HG03039 (cell line): ENCODE measurements at regions not wholly inside any gene's neighbourhood (a gene's known extent, or its start where the extent isn't known, plus 50 kb on each side); places are given as distances from the start of the nearest gene placed in this dataset.
"Not testable (repeated sequence)": the region's sequence is repeated elsewhere in the genome, so short reads cannot be mapped to it uniquely, and the experiment has no call there.

Experiments
- ATAC-seq: cut with Tn5 transposase; IDR thresholded peaks from one replicate; pipeline ENCODE4 v1.9.1; 2021; ENCODE audit warnings: mild to moderate bottlenecking, moderate library complexity; ENCODE audit not compliant: unreplicated experiment

- ATAC-seq, result no peak
Measured at GRCh38 chr2:4900861-4901770, 791.1 kb upstream of the SOX11 start.

GRCh38 chr2:4903656-4904348 is 788.4 kb upstream of the SOX11 start:
- ATAC-seq, result no peak

- no peak for ATAC-seq
Measured at GRCh38 chr2:4908461-4908860, 783.7 kb upstream of the SOX11 start.

- ATAC-seq, result no peak
Measured at GRCh38 chr2:4909346-4910009, 782.7 kb upstream of the SOX11 start.

- ATAC-seq, result no peak
Measured at GRCh38 chr2:4914036-4914435, 778.1 kb upstream of the SOX11 start.

- ATAC-seq, result no peak
Measured at GRCh38 chr2:4914551-4914950, 777.6 kb upstream of the SOX11 start.

- no peak for ATAC-seq
Measured at GRCh38 chr2:4915357-4915756, 776.8 kb upstream of the SOX11 start.

GRCh38 chr2:4916094-4916493 is 776.1 kb upstream of the SOX11 start:
- no peak for ATAC-seq

- no peak for ATAC-seq
Measured at GRCh38 chr2:4930704-4931103, 761.5 kb upstream of the SOX11 start.

GRCh38 chr2:4931721-4932365 is 760.3 kb upstream of the SOX11 start:
- no peak for ATAC-seq

GRCh38 chr2:4935291-4935690 is 756.9 kb upstream of the SOX11 start:
- ATAC-seq, result not testable (repeated sequence)

GRCh38 chr2:4937550-4937949 is 754.6 kb upstream of the SOX11 start:
- no peak for ATAC-seq

GRCh38 chr2:4938206-4938605 is 754.0 kb upstream of the SOX11 start:
- no peak for ATAC-seq

- no peak for ATAC-seq
Measured at GRCh38 chr2:4942441-4942840, 749.7 kb upstream of the SOX11 start.

- no peak for ATAC-seq
Measured at GRCh38 chr2:4947911-4948310, 744.3 kb upstream of the SOX11 start.

GRCh38 chr2:4951368-4951767 is 740.8 kb upstream of the SOX11 start:
- no peak for ATAC-seq

GRCh38 chr2:4959219-4959618 is 733.0 kb upstream of the SOX11 start:
- no peak for ATAC-seq

- ATAC-seq, result no peak
Measured at GRCh38 chr2:4962419-4962818, 729.8 kb upstream of the SOX11 start.

GRCh38 chr2:4963106-4963505 is 729.1 kb upstream of the SOX11 start:
- ATAC-seq, result no peak

- no peak for ATAC-seq
Measured at GRCh38 chr2:4964001-4964540, 728.1 kb upstream of the SOX11 start.

GRCh38 chr2:4964579-4964978 is 727.6 kb upstream of the SOX11 start:
- no peak for ATAC-seq
